ENCODE measurements at regions not wholly inside any gene's neighbourhood (a gene's known extent, or its start where the extent isn't known, plus 50 kb on each side); places are given as distances from the start of the nearest gene placed in this dataset.

DNA sequence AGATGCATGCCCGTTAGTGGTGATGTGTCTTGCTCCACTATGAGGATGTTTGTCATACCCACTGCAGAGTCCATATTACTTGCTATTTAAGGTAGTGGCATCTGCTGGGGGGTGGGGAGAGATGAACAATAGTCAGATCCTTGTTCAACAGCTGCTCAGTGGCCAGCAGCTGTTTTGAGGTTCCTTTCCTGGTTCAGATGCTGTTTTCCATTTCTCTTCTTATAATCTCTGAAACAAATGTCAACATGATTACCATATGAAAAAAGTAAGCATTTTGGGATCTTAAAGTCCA is 1567.9 kb upstream of the TENM3 start:
- TF ChIP-seq, protein P1, sequence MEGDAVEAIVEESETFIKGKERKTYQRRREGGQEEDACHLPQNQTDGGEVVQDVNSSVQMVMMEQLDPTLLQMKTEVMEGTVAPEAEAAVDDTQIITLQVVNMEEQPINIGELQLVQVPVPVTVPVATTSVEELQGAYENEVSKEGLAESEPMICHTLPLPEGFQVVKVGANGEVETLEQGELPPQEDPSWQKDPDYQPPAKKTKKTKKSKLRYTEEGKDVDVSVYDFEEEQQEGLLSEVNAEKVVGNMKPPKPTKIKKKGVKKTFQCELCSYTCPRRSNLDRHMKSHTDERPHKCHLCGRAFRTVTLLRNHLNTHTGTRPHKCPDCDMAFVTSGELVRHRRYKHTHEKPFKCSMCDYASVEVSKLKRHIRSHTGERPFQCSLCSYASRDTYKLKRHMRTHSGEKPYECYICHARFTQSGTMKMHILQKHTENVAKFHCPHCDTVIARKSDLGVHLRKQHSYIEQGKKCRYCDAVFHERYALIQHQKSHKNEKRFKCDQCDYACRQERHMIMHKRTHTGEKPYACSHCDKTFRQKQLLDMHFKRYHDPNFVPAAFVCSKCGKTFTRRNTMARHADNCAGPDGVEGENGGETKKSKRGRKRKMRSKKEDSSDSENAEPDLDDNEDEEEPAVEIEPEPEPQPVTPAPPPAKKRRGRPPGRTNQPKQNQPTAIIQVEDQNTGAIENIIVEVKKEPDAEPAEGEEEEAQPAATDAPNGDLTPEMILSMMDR (IDR thresholded peaks at IDR 0.05): no peak
- TF ChIP-seq POLR2A (IDR thresholded peaks at IDR 0.05; ENCODE audit: low read depth) (no peak), POLR2AphosphoS5 (IDR thresholded peaks at IDR 0.05) (no peak), EP300 (IDR thresholded peaks at IDR 0.05) (no peak)

Data from esophagus muscularis mucosa (tissue), 4 donors.